HG03558 (cell line): ENCODE measurements at regions not wholly inside any gene's neighbourhood (a gene's known extent, or its start where the extent isn't known, plus 50 kb on each side); places are given as distances from the start of the nearest gene placed in this dataset.

Experiments
- ATAC-seq: cut with Tn5 transposase; IDR thresholded peaks from one replicate; pipeline ENCODE4 v1.9.1; 2021; ENCODE audit warnings: moderate number of reproducible peaks; ENCODE audit not compliant: unreplicated experiment; ENCODE audit errors: extremely low read depth

GRCh38 chr12:124505001-124505818, 62.2 kb downstream of the NCOR2 start:
- no peak for ATAC-seq

- ATAC-seq = no peak
These were observed 63.0 kb downstream of the NCOR2 start for GRCh38 chr12:124504273-124505000.

GRCh38 chr12:124503305-124503704, 64.1 kb downstream of the NCOR2 start:
- ATAC-seq = no peak

GRCh38 chr12:124502379-124502778, 65.0 kb downstream of the NCOR2 start:
- no peak for ATAC-seq

- no peak for ATAC-seq
These were observed 65.6 kb downstream of the NCOR2 start for GRCh38 chr12:124501827-124502226.

- no peak for ATAC-seq
These were observed 66.3 kb downstream of the NCOR2 start for GRCh38 chr12:124501112-124501561.

GRCh38 chr12:124499898-124500244, 67.5 kb downstream of the NCOR2 start:
- ATAC-seq = no peak

GRCh38 chr12:124499190-124499753, 68.1 kb downstream of the NCOR2 start:
- no peak for ATAC-seq

GRCh38 chr12:124498275-124499189, 68.9 kb downstream of the NCOR2 start:
- ATAC-seq = no peak

GRCh38 chr12:124497658-124498057, 69.8 kb downstream of the NCOR2 start:
- no peak for ATAC-seq

GRCh38 chr12:124497039-124497438, 70.4 kb downstream of the NCOR2 start:
- no peak for ATAC-seq

- no peak for ATAC-seq
These were observed 70.8 kb downstream of the NCOR2 start for GRCh38 chr12:124496584-124496983.

- no peak for ATAC-seq
These were observed 72.0 kb downstream of the NCOR2 start for GRCh38 chr12:124495194-124495983.

- no peak for ATAC-seq
These were observed 72.7 kb downstream of the NCOR2 start for GRCh38 chr12:124494751-124495129.

GRCh38 chr12:124493809-124494750, 73.3 kb downstream of the NCOR2 start:
- peak; percentile 92 for ATAC-seq

GRCh38 chr12:124492879-124493808, 74.3 kb downstream of the NCOR2 start:
- no peak for ATAC-seq

GRCh38 chr12:124491856-124492420, 75.5 kb downstream of the NCOR2 start:
- ATAC-seq = no peak
